Right atrium auricular region (tissue), 2 donors: ENCODE measurements at regions not wholly inside any gene's neighbourhood (a gene's known extent, or its start where the extent isn't known, plus 50 kb on each side); places are given as distances from the start of the nearest gene placed in this dataset.

Experiments used
- DNase-seq: peaks from one replicate; pipeline ENCODE4 v3.0.0-alpha.2; 2019; ENCODE audit warnings: low spot score
- H3K27ac ChIP-seq, 2 donors: fragments of 200-600 bp; sonication (generic); 1 replicate in 1 of 2; 2 replicates in 1 of 2; pipeline ENCODE4 v1.5.1; 2016 to 2019
- H3K27me3 ChIP-seq, 2 donors: fragments of 200-600 bp; sonication (generic); one replicate each; pipeline versions ENCODE4 v1.5.1 to v1.6.0; 2017 to 2019
- H3K36me3 ChIP-seq: fragments of 200-600 bp; sonication (generic); one replicate; pipeline ENCODE4 v1.5.1; 2016
- H3K4me1 ChIP-seq, 2 donors: fragments of 200-600 bp; sonication (generic); one replicate each; pipeline versions ENCODE4 v1.5.1 to v1.6.0; 2017 to 2019
- H3K4me3 ChIP-seq, 2 donors: fragments of 200-600 bp; sonication (generic); 1 replicate in 1 of 2; 2 replicates in 1 of 2; pipeline ENCODE4 v1.5.1; 2017 to 2019; ENCODE audit warnings: mild to moderate bottlenecking in 1 of 2, moderate library complexity in 1 of 2
- H3K9me3 ChIP-seq, 2 donors: fragments of 200-600 bp; sonication (generic); one replicate each; pipeline ENCODE4 v1.5.1; 2019
- CTCF ChIP-seq, 2 donors: fragments of 200-600 bp; sonication (generic); IDR thresholded peaks; one replicate each; pipeline ENCODE4 v1.5.1; 2019; ENCODE audit warnings: antibody characterized with exemption in 2 of 2

GRCh38 chr14:39762576-39763401, 330.6 kb upstream of the FBXO33 start:
- no peak for TF ChIP-seq CTCF (IDR thresholded peaks at IDR 0.05)
- H3K27me3 ChIP-seq, result no peaks in the 10 kb centered on the region
- H3K36me3 ChIP-seq, result no peaks in the 10 kb centered on the region
- H3K4me3 ChIP-seq, result no peak overlapping the region
- no peaks in the 10 kb centered on the region for H3K4me1 ChIP-seq
- no peak for DNase-seq
- H3K27ac ChIP-seq, result no peak overlapping the region
- no peaks in the 10 kb centered on the region for H3K9me3 ChIP-seq

DNA sequence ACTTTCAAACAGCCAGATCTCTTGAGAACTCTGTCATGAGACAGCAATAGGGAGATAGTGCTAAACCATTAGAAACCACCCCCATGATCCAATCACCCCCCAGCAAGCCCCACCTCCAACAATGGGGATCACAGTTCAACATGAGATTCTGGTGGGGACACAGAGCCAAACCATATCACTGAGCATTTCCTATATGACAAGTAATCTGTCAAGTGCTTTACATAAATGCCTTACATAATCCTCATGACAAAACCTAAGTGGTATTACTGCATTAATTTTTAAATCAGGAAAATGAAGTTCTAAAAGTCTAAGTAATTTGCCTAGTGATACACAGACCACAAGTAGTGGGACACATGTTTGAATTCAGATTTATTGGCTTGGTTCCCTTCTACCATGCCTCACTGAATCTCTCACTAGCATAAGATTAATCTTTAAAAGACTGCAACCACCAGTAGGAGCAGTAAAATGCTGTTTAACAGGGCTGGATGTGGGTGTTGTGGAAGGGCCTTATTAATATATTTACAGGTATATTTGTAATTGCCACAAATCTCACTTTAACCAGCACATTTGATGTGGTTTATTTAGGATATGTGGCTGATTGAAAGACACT, 323.1 kb upstream of the FBXO33 start:
- no peaks in the 10 kb centered on the region for H3K27me3 ChIP-seq
- H3K4me1 ChIP-seq, result no peaks in the 10 kb centered on the region
- H3K27ac ChIP-seq, result no peak overlapping the region
- DNase-seq, result no peak
- TF ChIP-seq CTCF (IDR thresholded peaks at IDR 0.05), result no peak
- H3K4me3 ChIP-seq, result no peak overlapping the region
- H3K9me3 ChIP-seq, result no peaks in the 10 kb centered on the region
- no peaks in the 10 kb centered on the region for H3K36me3 ChIP-seq

- Histone ChIP-seq H3K36me3 (no peaks in the 10 kb centered on the region), H3K9me3 (no peaks in the 10 kb centered on the region), H3K4me3 (no peak overlapping the region), H3K27me3 (no peaks in the 10 kb centered on the region), H3K27ac (no peak overlapping the region), H3K4me1 (no peaks in the 10 kb centered on the region)
- DNase-seq, result no peak
- TF ChIP-seq CTCF (IDR thresholded peaks at IDR 0.05), result no peak
Measured at GRCh38 chr14:39740454-39740853, 308.2 kb upstream of the FBXO33 start.

- no peaks in the 10 kb centered on the region for H3K27me3 ChIP-seq
- no peaks in the 10 kb centered on the region for H3K9me3 ChIP-seq
- no peaks in the 10 kb centered on the region for H3K4me1 ChIP-seq
- H3K27ac ChIP-seq, result no peak overlapping the region
- no peak for TF ChIP-seq CTCF (IDR thresholded peaks at IDR 0.05)
- DNase-seq, result no peak
- H3K36me3 ChIP-seq, result no peaks in the 10 kb centered on the region
- H3K4me3 ChIP-seq, result no peak overlapping the region
Measured at GRCh38 chr14:39739796-39740195, 307.6 kb upstream of the FBXO33 start.

GRCh38 chr14:39734306-39734705, 302.1 kb upstream of the FBXO33 start:
- no peak overlapping the region for H3K27ac ChIP-seq
- H3K4me1 ChIP-seq, result no peaks in the 10 kb centered on the region
- H3K4me3 ChIP-seq, result no peak overlapping the region
- H3K27me3 ChIP-seq, result no peaks in the 10 kb centered on the region
- TF ChIP-seq CTCF (IDR thresholded peaks at IDR 0.05), result no peak
- no peak for DNase-seq
- no peaks in the 10 kb centered on the region for H3K9me3 ChIP-seq
- no peaks in the 10 kb centered on the region for H3K36me3 ChIP-seq
